ENCODE measurements at regions not wholly inside any gene's neighbourhood (a gene's known extent, or its start where the extent isn't known, plus 50 kb on each side); places are given as distances from the start of the nearest gene placed in this dataset.
"Not testable (repeated sequence)": the region's sequence is repeated elsewhere in the genome, so short reads cannot be mapped to it uniquely, and the experiment has no call there.

DNA sequence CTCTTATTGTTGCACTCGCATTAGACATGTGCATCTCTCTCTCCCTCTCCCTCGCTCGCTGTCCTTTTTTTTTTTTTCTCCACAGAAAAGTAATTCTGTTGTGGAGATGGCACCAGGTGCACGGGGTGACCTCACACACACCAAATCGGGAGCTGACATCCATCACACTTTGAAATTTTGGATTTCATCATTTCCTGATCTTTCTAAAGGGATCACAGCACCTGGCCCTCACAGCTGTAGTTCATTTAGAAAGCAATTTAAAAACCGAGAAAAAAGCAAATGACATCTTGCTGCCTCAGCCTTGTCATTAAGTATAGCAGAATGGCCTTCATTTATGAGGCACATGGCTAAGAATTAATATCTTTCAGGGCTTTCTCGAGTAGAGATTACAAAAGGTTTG is 717.2 kb downstream of the RNF144A start:
- H3K27ac Mint-ChIP-seq: no peak overlapping the region
- peaks cover 2% of the 10 kb centered on the region for H3K9me3 Mint-ChIP-seq
- H3K4me1 ChIP-seq (ENCODE audit: control insufficient read depth, insufficient read depth, low read length): no peaks in the 10 kb centered on the region
- whole genome bisulfite sequencing, 2 experiments (ENCODE audit: insufficient coverage in 1 of 2, insufficient read length in 1 of 2): 89 to 92% methylated on average over 4 to 7 of the region's 7 CpGs
- no peaks in the 10 kb centered on the region for H3K27me3 ChIP-seq (ENCODE audit: control insufficient read depth, insufficient read depth, low read length, poor library complexity, severe bottlenecking)
- no peaks in the 10 kb centered on the region for H3K36me3 Mint-ChIP-seq (ENCODE audit: low read depth)
- H3K27ac ChIP-seq (ENCODE audit: low read depth, low read length): peak overlapping the region; percentile 68
- H3K4me3 Mint-ChIP-seq: no peak overlapping the region
- TF ChIP-seq, protein P1, sequence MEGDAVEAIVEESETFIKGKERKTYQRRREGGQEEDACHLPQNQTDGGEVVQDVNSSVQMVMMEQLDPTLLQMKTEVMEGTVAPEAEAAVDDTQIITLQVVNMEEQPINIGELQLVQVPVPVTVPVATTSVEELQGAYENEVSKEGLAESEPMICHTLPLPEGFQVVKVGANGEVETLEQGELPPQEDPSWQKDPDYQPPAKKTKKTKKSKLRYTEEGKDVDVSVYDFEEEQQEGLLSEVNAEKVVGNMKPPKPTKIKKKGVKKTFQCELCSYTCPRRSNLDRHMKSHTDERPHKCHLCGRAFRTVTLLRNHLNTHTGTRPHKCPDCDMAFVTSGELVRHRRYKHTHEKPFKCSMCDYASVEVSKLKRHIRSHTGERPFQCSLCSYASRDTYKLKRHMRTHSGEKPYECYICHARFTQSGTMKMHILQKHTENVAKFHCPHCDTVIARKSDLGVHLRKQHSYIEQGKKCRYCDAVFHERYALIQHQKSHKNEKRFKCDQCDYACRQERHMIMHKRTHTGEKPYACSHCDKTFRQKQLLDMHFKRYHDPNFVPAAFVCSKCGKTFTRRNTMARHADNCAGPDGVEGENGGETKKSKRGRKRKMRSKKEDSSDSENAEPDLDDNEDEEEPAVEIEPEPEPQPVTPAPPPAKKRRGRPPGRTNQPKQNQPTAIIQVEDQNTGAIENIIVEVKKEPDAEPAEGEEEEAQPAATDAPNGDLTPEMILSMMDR (conservative IDR thresholded peaks at IDR 0.05): no peak
- no peaks in the 10 kb centered on the region for H3K27me3 Mint-ChIP-seq (ENCODE audit: insufficient read depth)
- H3K9me3 ChIP-seq (ENCODE audit: control insufficient read depth, low read length): no peaks in the 10 kb centered on the region
- H3K4me3 ChIP-seq (ENCODE audit: low read length): no peak overlapping the region
- no peak overlapping the region for H3K9ac ChIP-seq (ENCODE audit: extremely low read depth, low read length, poor library complexity, severe bottlenecking)
- peaks cover 3% of the 10 kb centered on the region for H3K4me1 Mint-ChIP-seq
- DNase-seq: no peak
- no peaks in the 10 kb centered on the region for H3K36me3 ChIP-seq (ENCODE audit: control insufficient read depth, insufficient read depth, low read length)

DNA sequence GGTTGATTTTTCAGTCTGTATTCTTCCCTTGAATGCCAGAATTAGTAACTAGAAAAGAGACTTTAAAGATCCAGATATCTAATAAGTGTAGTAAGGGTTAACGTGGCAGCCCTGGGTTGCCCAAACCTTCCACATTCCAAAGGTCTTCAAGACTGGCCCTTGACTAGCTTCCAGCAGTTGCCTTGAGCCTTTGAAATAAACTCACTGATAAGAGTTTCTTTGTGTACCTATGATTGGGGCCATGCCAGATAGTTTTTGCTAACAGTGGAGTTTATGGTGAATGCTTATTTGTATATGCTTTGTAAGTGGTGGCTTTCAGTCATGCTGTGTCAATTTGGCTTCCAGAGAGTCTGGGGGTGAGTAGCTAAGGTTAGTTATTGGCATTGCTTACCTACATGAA is 722.3 kb downstream of the RNF144A start:
- Histone ChIP-seq H3K36me3 (ENCODE audit: control insufficient read depth, insufficient read depth, low read length) (no peaks in the 10 kb centered on the region), H3K27me3 (ENCODE audit: control insufficient read depth, insufficient read depth, low read length, poor library complexity, severe bottlenecking) (no peaks in the 10 kb centered on the region), H3K4me3 (ENCODE audit: low read length) (no peak overlapping the region), H3K27ac (ENCODE audit: low read depth, low read length) (no peak overlapping the region), H3K4me1 (ENCODE audit: control insufficient read depth, insufficient read depth, low read length) (no peaks in the 10 kb centered on the region), H3K9me3 (ENCODE audit: control insufficient read depth, low read length) (peaks cover 22% of the 10 kb centered on the region), H3K9ac (ENCODE audit: extremely low read depth, low read length, poor library complexity, severe bottlenecking) (no peak overlapping the region)
- Mint-ChIP-seq H3K36me3 (ENCODE audit: low read depth) (peaks cover 5% of the 10 kb centered on the region), H3K27ac (no peak overlapping the region), H3K4me1 (no peaks in the 10 kb centered on the region), H3K27me3 (ENCODE audit: insufficient read depth) (no peaks in the 10 kb centered on the region), H3K4me3 (no peak overlapping the region), H3K9me3 (peaks cover 40% of the 10 kb centered on the region)
- WGBS, 2 experiments (ENCODE audit: insufficient coverage in 1 of 2, insufficient read length in 1 of 2): 94% methylated on average over 1 of the region's 1 CpG; no CpG with 5 or more reads in 1 of the 2 experiments
- TF ChIP-seq, protein P1 (conservative IDR thresholded peaks at IDR 0.05): no peak
- no peak for DNase-seq

DNA sequence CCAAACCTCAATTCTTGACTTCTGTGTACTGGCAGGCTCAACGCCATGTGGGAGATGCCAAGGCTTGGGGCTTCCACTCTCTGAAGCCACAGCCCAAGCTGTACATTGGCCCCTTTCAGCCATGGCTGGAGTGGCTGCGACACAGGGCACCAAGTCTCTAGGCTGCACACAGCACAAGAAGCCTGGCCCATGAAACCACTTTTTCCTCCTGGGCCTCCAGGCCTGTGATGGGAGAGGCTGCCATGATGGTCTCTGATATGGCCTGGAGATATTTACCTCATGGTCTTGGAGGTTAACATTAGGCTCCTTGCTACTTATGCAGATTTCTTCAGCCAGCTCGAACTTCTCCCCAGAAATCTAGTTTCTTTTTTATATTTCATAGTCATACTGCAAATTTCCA is 724.1 kb downstream of the RNF144A start:
- H3K27me3 ChIP-seq (ENCODE audit: control insufficient read depth, insufficient read depth, low read length, poor library complexity, severe bottlenecking); H3K9ac ChIP-seq (ENCODE audit: extremely low read depth, low read length, poor library complexity, severe bottlenecking); H3K4me3 ChIP-seq (ENCODE audit: low read length); H3K4me3 Mint-ChIP-seq; H3K27ac ChIP-seq (ENCODE audit: low read depth, low read length); H3K27ac Mint-ChIP-seq; H3K4me1 Mint-ChIP-seq; H3K27me3 Mint-ChIP-seq (ENCODE audit: insufficient read depth); H3K4me1 ChIP-seq (ENCODE audit: control insufficient read depth, insufficient read depth, low read length); DNase-seq; H3K36me3 Mint-ChIP-seq (ENCODE audit: low read depth); H3K36me3 ChIP-seq (ENCODE audit: control insufficient read depth, insufficient read depth, low read length): not testable (repeated sequence)
- 83 to 92% methylated on average over 2 to 3 of the region's 3 CpGs for WGBS, 2 experiments (ENCODE audit: insufficient coverage in 1 of 2, insufficient read length in 1 of 2)
- H3K9me3 ChIP-seq (ENCODE audit: control insufficient read depth, low read length): peaks cover 22% of the 10 kb centered on the region
- peaks cover 40% of the 10 kb centered on the region for H3K9me3 Mint-ChIP-seq

DNA sequence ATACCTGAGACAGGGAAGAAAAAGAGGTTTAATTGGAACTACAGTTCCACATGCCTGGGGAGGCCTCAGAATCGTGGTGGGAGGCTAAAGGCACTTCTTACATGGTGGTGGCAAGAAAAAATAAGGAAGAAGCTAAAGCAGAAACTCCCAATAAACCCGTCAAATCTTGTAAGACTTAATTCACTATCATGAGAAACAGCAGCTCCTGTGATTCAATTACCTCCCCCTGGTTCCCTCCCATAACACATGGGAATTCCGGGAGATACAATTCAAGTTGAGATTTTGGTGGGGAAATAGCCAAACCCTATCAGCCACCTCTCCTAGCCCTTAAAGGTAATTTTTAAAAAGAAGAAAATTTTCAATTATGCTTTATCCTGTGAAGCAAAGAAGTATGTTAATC is 728.8 kb downstream of the RNF144A start:
- H3K9me3 ChIP-seq (ENCODE audit: control insufficient read depth, low read length): peaks cover 8% of the 10 kb centered on the region
- Mint-ChIP-seq H3K36me3 (ENCODE audit: low read depth) (peaks cover 5% of the 10 kb centered on the region), H3K4me1 (no peaks in the 10 kb centered on the region), H3K9me3 (peaks cover 25% of the 10 kb centered on the region), H3K27ac (no peak overlapping the region), H3K27me3 (ENCODE audit: insufficient read depth) (no peaks in the 10 kb centered on the region), H3K4me3 (no peak overlapping the region)
- H3K27ac ChIP-seq (ENCODE audit: low read depth, low read length): no peak overlapping the region
- no peaks in the 10 kb centered on the region for H3K27me3 ChIP-seq (ENCODE audit: control insufficient read depth, insufficient read depth, low read length, poor library complexity, severe bottlenecking)
- H3K4me1 ChIP-seq (ENCODE audit: control insufficient read depth, insufficient read depth, low read length): no peaks in the 10 kb centered on the region
- H3K9ac ChIP-seq (ENCODE audit: extremely low read depth, low read length, poor library complexity, severe bottlenecking): no peak overlapping the region
- DNase-seq: no peak
- no peaks in the 10 kb centered on the region for H3K36me3 ChIP-seq (ENCODE audit: control insufficient read depth, insufficient read depth, low read length)
- no peak overlapping the region for H3K4me3 ChIP-seq (ENCODE audit: low read length)
- TF ChIP-seq, protein P1 (conservative IDR thresholded peaks at IDR 0.05): no peak
- 92% methylated on average over 3 of the region's 3 CpGs; no CpG with 5 or more reads in 1 of the 2 experiments for WGBS, 2 experiments (ENCODE audit: insufficient coverage in 1 of 2, insufficient read length in 1 of 2)

Data from endodermal cell (in vitro differentiated cells).